GM13977 (cell line): ENCODE measurements at regions not wholly inside any gene's neighbourhood (a gene's known extent, or its start where the extent isn't known, plus 50 kb on each side); places are given as distances from the start of the nearest gene placed in this dataset.

Source experiments
- DNase-seq: peaks from one replicate; pipeline ENCODE4 v3.0.0; 2012; ENCODE audit warnings: low spot score
- in situ Hi-C: fragments of 300-500 bp; cut with MboI; formaldehyde crosslinking; loops from one replicate; pipeline ENCODE4 v1.12.0; 2022; ENCODE audit warnings: low sequenced_read_pairs, low pct_unique_long_range_greater_than_20kb, mixed read lengths, inconsistent platforms; ENCODE audit not compliant: unreplicated experiment
- TF ChIP-seq, protein P1 (sequence below): IDR thresholded peaks from 2 replicates; pipeline ENCODE4 v1.5.1; 2012; ENCODE audit warnings: mild to moderate bottlenecking, control low read depth; ENCODE audit not compliant: insufficient read depth; ENCODE audit errors: extremely low read depth, missing control alignments

DNA sequence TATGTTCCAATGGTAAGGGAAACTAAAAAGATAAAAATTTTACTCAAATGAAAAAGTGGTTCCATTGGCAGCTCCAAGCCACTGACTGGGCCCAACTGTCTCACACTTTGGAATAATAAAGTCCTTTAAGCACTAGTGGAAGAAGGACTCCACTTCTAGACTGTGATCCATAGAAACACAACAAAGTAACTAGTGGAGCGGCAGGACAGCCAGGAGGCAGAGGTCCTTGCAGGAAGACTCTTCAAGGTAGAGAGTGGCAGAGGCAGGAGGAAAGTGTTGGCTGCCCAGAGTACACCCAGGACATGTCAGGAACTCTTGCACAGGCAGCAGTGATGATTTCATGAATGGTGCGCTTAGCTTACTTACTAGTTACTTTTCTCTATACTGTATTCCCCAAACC lies 65.0 kb upstream of the CCN6 start:
- DNase-seq, result no peak
- in situ Hi-C loops, result no loop called here
- TF ChIP-seq, protein P1, sequence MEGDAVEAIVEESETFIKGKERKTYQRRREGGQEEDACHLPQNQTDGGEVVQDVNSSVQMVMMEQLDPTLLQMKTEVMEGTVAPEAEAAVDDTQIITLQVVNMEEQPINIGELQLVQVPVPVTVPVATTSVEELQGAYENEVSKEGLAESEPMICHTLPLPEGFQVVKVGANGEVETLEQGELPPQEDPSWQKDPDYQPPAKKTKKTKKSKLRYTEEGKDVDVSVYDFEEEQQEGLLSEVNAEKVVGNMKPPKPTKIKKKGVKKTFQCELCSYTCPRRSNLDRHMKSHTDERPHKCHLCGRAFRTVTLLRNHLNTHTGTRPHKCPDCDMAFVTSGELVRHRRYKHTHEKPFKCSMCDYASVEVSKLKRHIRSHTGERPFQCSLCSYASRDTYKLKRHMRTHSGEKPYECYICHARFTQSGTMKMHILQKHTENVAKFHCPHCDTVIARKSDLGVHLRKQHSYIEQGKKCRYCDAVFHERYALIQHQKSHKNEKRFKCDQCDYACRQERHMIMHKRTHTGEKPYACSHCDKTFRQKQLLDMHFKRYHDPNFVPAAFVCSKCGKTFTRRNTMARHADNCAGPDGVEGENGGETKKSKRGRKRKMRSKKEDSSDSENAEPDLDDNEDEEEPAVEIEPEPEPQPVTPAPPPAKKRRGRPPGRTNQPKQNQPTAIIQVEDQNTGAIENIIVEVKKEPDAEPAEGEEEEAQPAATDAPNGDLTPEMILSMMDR, result no peak

DNA sequence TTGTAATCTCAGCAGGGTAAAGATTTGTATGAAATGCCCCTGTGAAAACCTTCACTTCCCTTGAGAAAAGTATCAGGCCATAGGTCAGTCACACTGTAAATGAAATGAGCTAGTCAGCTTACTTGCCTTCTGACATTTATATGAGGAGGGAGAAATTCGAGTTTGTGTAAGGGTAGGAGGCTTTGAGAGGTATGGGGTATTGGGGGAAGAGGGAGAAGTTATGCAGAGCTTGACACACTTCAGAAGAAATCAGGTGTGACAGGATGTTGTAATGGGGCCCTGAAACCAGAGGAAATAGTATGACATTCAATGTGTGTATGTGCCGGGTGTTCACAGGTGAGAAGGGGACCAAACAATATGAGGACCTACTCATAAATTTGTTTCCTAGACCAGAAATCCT lies 64.2 kb upstream of the CCN6 start:
- in situ Hi-C loops, result loop anchor here (10.0 kb wide), 1 partner anchor 285 kb away; no protein-coding TSS in a partner anchor
- DNase-seq, result no peak
- TF ChIP-seq, protein P1, result no peak

DNA sequence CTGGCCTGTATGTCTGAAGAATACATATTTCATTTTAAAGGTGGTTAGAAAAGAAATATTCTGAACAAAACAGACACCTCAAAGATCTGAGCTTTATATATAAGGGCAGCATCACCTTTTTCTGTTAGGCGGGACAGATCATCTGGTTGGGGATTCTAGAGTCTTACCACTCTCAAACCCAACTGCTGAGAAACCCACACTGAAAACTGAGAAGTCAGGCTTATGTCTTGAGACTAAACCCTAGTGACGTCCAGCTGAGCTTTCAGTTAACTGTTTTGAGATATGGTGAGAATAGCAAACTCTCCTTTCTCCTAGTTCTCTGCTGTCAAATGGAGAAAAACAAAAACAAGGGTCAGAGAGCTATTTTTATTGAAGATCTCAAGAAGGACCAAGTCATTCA lies 63.7 kb upstream of the CCN6 start:
- in situ Hi-C loops, result loop anchor here (10.0 kb wide), 1 partner anchor 285 kb away; no protein-coding TSS in a partner anchor
- DNase-seq, result peak; percentile 13
- TF ChIP-seq, protein P1, result no peak

DNA sequence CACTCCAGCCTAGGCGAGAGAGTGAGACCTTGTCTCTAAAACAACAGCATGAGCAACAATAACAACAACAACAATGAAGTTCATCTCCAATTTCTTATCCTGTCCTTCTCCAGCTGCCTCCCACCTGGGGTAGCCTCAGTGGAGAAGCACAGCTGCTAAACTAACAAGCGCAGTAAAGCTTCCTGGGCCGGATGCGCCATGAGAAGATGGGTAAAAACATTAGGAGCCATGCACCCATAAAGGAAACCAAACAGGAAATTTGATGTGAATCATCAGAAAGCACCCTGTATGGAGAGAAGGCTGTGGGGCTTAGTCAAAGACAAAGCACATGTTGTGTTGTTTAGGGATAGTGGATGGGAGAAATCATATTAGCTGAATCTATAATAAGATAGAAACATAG lies 61.1 kb upstream of the CCN6 start:
- DNase-seq, result no peak
- TF ChIP-seq, protein P1, result no peak
- in situ Hi-C loops, result loop anchor here (10.0 kb wide), 1 partner anchor 288 kb away; no protein-coding TSS in a partner anchor

DNA sequence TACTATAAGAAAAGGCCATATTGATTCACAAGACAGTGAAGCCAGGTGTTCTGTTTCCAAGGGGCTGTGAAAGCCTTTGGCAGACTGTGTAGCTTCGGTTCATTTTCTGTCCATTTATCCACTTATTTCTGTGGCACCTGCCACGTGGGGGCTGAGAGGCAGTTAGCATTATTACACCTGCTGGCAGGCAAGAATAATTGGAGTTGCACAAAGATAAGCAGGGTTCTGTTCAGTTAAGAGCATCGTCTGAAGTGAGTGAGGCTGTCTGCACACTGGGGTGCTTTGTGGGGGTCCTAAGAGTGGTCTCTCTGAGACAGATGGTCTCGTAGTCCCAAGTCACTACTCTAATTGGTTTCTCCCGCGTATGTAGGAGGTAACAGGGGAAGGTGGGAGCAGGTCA lies 60.6 kb upstream of the CCN6 start:
- in situ Hi-C loops, result loop anchor here (10.0 kb wide), 1 partner anchor 289 kb away; no protein-coding TSS in a partner anchor

DNA sequence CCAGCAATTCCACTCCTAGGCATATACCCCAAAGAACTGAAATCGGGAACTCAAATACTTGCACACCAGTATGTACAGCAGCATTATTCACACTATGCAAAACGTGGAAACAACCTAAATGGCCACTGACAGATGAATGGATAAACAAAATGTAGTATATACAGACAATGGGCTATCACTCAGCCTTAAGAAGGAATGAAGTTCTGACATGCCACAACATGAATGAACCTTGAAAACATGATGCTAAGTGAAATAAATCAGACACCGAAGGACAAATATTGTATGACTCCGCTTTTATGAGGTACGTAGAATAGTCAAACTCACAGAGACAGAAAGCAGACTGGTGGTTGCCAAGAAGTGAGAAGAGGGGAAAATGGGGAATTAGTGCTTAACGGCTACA lies 59.1 kb upstream of the CCN6 start:
- DNase-seq, result no peak
- in situ Hi-C loops, result loop anchor here (10.0 kb wide), 1 partner anchor 290 kb away; no protein-coding TSS in a partner anchor
- TF ChIP-seq, protein P1, result no peak

More for the DNA sequence above, 60.6 kb upstream of the CCN6 start:
- no peak for DNase-seq
- TF ChIP-seq, protein P1, result no peak

DNA sequence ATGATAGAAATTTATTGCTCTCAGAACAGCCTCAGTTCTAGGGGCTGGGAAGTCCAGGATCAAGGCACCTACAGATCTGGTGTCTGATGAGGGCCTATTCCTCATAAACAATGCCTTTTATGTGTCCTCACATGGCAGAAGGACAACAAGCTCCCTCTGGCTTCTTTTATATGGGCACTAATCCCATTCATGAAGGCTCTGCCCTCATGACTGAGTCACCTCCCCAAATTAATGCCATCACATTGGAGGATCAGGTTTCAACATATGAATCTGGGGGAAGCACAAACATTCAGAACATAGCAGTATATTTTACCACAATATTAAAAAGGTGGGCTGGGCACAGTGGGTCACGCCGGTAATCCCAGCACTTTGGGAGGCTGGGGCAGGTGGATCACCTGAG lies 58.5 kb upstream of the CCN6 start:
- no peak for DNase-seq

More for the DNA sequence above, 58.5 kb upstream of the CCN6 start:
- in situ Hi-C loops, result loop anchor here (10.0 kb wide), 1 partner anchor 291 kb away; no protein-coding TSS in a partner anchor
- TF ChIP-seq, protein P1, result no peak
